BLaER1 (cell line): ENCODE measurements at regions not wholly inside any gene's neighbourhood (a gene's known extent, or its start where the extent isn't known, plus 50 kb on each side); places are given as distances from the start of the nearest gene placed in this dataset.
"Not testable (repeated sequence)": the region's sequence is repeated elsewhere in the genome, so short reads cannot be mapped to it uniquely, and the experiment has no call there.

ENCODE experiments used
- H3K27ac ChIP-seq: shearing (Covaris generic); formaldehyde crosslinking; 2 replicates; pipeline ENCODE4 v1.8.1; 2022
- H3K27me3 ChIP-seq: shearing (Covaris generic); formaldehyde crosslinking; 2 replicates; pipeline ENCODE4 v1.8.1; 2022
- H3K36me3 ChIP-seq: shearing (Covaris generic); formaldehyde crosslinking; 2 replicates; pipeline ENCODE4 v1.8.1; 2022
- H3K4me1 ChIP-seq: shearing (Covaris generic); formaldehyde crosslinking; 2 replicates; pipeline ENCODE4 v1.8.1; 2022
- H3K4me2 ChIP-seq: shearing (Covaris generic); formaldehyde crosslinking; 2 replicates; pipeline ENCODE4 v1.8.1; 2022
- H3K4me3 ChIP-seq: shearing (Covaris generic); formaldehyde crosslinking; 2 replicates; pipeline ENCODE4 v1.8.1; 2022
- H3K9ac ChIP-seq: shearing (Covaris generic); formaldehyde crosslinking; 2 replicates; pipeline ENCODE4 v1.8.1; 2022
- H3K9me3 ChIP-seq: shearing (Covaris generic); formaldehyde crosslinking; 2 replicates; pipeline ENCODE4 v1.8.1; 2022
- H4K20me1 ChIP-seq: shearing (Covaris generic); formaldehyde crosslinking; 2 replicates; pipeline ENCODE4 v1.8.1; 2022
- Cebpa-rat ChIP-seq: shearing (Covaris generic); IDR thresholded peaks from 2 replicates; pipeline ENCODE4 v1.8.1; 2022

DNA sequence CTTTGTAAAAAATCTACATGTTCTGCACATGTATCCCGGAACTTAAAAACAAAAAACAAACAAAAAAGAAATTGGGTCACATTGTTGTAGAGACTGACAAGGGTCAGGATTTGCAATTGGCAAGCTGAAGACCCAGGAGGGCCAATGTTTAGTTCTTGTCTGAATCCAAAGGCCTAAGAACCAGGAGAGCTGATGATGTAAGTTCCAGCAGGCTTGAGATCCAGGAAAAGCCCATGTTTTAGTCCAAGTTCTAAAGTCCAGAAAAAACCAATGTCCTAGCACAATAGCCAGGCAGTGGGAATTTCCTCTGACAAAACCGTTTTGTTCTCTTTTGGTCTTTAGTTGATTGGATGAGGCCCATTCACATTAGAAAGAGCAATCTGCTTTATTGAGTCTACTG, 244.9 kb downstream of the DMAC1 start:
- no peaks in the 10 kb centered on the region for H3K4me1 ChIP-seq
- no peak for TF ChIP-seq Cebpa-rat
- H3K9ac ChIP-seq = no peak overlapping the region

GRCh38 chr9:7552706-7553105, 246.9 kb downstream of the DMAC1 start:
- H3K4me3 ChIP-seq, H4K20me1 ChIP-seq, H3K9ac ChIP-seq, H3K36me3 ChIP-seq, H3K27ac ChIP-seq, H3K4me2 ChIP-seq, H3K27me3 ChIP-seq, H3K9me3 ChIP-seq: not testable (repeated sequence)
- peaks cover 11% of the 10 kb centered on the region for H3K4me1 ChIP-seq

More for the DNA sequence above, 244.9 kb downstream of the DMAC1 start:
- Histone ChIP-seq H3K27ac (no peak overlapping the region), H3K4me2 (no peak overlapping the region), H3K27me3 (no peaks in the 10 kb centered on the region), H4K20me1 (no peaks in the 10 kb centered on the region), H3K4me3 (no peak overlapping the region), H3K36me3 (no peaks in the 10 kb centered on the region), H3K9me3 (no peaks in the 10 kb centered on the region)

DNA sequence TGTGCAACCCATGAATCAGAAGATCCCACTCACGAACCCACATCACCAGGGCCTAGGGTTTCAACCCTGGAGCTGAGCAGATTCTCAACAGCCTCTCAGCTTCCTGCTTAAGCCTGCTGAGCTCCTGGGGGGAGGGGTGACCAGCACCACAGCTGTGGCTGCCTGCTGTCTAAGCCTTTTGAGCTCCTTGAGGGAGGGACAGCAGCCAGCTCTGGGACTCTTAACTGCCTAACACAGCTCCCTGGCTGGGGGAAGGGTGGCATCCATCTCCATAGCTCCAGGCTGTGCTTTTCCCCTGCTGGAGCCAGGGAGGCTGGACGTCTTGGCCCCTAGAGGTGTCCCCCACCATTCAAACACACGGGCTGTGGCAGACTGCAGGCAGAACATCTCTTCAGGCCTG, 250.3 kb downstream of the DMAC1 start:
- Histone ChIP-seq H3K36me3 (no peaks in the 10 kb centered on the region), H3K9ac (no peak overlapping the region), H3K27me3 (no peaks in the 10 kb centered on the region), H3K4me3 (no peak overlapping the region), H3K9me3 (no peaks in the 10 kb centered on the region), H4K20me1 (no peaks in the 10 kb centered on the region), H3K4me2 (peak overlapping the region; percentile 56), H3K27ac (peak overlapping the region; percentile 63), H3K4me1 (peaks cover 11% of the 10 kb centered on the region)
- no peak for TF ChIP-seq Cebpa-rat

GRCh38 chr9:7546261-7546660, 253.3 kb downstream of the DMAC1 start:
- no peak for TF ChIP-seq Cebpa-rat
- no peaks in the 10 kb centered on the region for H4K20me1 ChIP-seq
- no peaks in the 10 kb centered on the region for H3K36me3 ChIP-seq
- no peak overlapping the region for H3K27ac ChIP-seq
- no peak overlapping the region for H3K4me3 ChIP-seq
- no peak overlapping the region for H3K4me2 ChIP-seq
- no peaks in the 10 kb centered on the region for H3K9me3 ChIP-seq
- H3K9ac ChIP-seq = no peak overlapping the region
- H3K4me1 ChIP-seq = peaks cover 22% of the 10 kb centered on the region
- no peaks in the 10 kb centered on the region for H3K27me3 ChIP-seq

DNA sequence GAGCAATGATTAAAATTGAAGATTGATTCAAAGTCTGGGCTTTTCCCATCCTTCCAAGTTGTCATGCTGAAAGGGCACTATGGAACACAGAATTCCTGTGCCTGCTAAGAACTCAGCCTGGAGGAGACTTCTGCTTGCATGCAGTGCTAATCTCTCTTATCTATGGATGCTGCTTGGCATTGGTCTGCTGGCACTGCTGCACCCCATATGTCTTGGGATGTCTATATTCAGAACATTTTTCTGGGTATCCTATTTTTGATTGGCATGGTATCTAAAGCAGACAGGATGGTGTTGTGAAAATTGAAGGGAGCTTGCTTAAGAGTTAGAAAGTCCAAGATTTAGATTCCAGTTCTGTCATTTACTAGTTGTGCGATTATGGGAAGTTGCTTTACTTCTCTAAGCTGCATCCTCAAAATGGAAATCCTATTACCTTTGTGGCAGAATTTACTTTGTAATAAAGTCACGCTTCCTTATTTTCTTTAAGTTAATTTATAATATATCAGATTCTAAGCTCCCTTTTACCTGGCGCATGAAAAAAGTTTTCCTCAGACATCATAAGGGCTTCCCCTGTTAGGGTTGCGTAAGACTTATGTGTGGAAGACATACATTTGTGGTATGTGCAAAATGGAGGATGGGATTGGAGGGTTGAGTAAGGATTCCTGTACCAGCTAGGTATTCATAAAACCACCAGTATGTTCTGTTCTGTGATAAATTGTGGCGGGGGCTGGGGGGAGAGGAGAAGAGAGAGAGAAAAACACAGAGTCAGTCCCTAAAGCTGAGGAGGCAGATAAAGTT, 254.0 kb downstream of the DMAC1 start:
- Histone ChIP-seq H3K9ac (no peak overlapping the region), H4K20me1 (no peaks in the 10 kb centered on the region), H3K4me2 (no peak overlapping the region), H3K4me1 (peaks cover 22% of the 10 kb centered on the region), H3K27me3 (no peaks in the 10 kb centered on the region), H3K36me3 (no peaks in the 10 kb centered on the region), H3K4me3 (no peak overlapping the region), H3K9me3 (no peaks in the 10 kb centered on the region), H3K27ac (no peak overlapping the region)
- TF ChIP-seq Cebpa-rat = no peak

DNA sequence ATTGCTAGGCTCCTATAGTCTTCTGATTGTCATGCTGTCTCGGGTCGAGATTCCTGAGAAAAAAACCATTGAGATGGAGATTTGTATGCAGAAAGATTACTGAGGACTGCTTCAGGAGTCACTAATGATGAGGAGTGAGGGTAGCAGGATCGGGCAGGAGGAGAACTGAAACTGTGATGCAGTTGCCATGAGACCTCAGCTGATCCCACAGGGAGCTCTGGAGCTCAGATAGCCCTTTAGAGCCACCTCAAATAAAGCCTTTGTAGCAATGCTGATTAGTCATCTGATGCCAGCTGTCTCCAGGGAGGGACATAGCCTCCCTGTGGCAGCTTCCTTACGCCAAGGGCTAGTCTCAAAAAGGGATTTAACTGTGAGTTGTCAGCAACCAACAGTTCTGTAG, 256.9 kb downstream of the DMAC1 start:
- H3K36me3 ChIP-seq = no peaks in the 10 kb centered on the region
- no peak overlapping the region for H3K9ac ChIP-seq
- H3K4me2 ChIP-seq = peak overlapping the region; percentile 54
- no peaks in the 10 kb centered on the region for H4K20me1 ChIP-seq
- no peak overlapping the region for H3K4me3 ChIP-seq
- no peaks in the 10 kb centered on the region for H3K27me3 ChIP-seq
- TF ChIP-seq Cebpa-rat = no peak
- H3K4me1 ChIP-seq = peaks cover 11% of the 10 kb centered on the region
- H3K27ac ChIP-seq = no peak overlapping the region
- no peaks in the 10 kb centered on the region for H3K9me3 ChIP-seq

- Histone ChIP-seq H3K4me1 (peaks cover 11% of the 10 kb centered on the region), H3K4me2 (no peak overlapping the region), H3K36me3 (no peaks in the 10 kb centered on the region), H3K4me3 (no peak overlapping the region), H4K20me1 (no peaks in the 10 kb centered on the region), H3K27ac (no peak overlapping the region), H3K9me3 (no peaks in the 10 kb centered on the region), H3K27me3 (no peaks in the 10 kb centered on the region), H3K9ac (no peak overlapping the region)
- no peak for TF ChIP-seq Cebpa-rat
These were observed 257.5 kb downstream of the DMAC1 start for GRCh38 chr9:7542126-7542525.

GRCh38 chr9:7536310-7536939, 263.2 kb downstream of the DMAC1 start:
- Histone ChIP-seq H3K9ac (no peak overlapping the region), H3K36me3 (no peaks in the 10 kb centered on the region), H3K4me3 (no peak overlapping the region), H3K9me3 (no peaks in the 10 kb centered on the region), H3K4me2 (no peak overlapping the region), H4K20me1 (no peaks in the 10 kb centered on the region), H3K27ac (no peak overlapping the region), H3K27me3 (no peaks in the 10 kb centered on the region), H3K4me1 (no peaks in the 10 kb centered on the region)
- TF ChIP-seq Cebpa-rat = no peak

- Histone ChIP-seq H4K20me1 (no peaks in the 10 kb centered on the region), H3K27ac (no peak overlapping the region), H3K4me3 (no peak overlapping the region), H3K4me2 (no peak overlapping the region), H3K4me1 (no peaks in the 10 kb centered on the region), H3K27me3 (no peaks in the 10 kb centered on the region), H3K9ac (no peak overlapping the region), H3K9me3 (no peaks in the 10 kb centered on the region), H3K36me3 (no peaks in the 10 kb centered on the region)
- TF ChIP-seq Cebpa-rat = no peak
These were observed 265.2 kb downstream of the DMAC1 start for GRCh38 chr9:7534211-7534935.
